NAMALWA (cell line): ENCODE measurements at regions not wholly inside any gene's neighbourhood (a gene's known extent, or its start where the extent isn't known, plus 50 kb on each side); places are given as distances from the start of the nearest gene placed in this dataset.

Experiments used
- DNase-seq: peaks from one replicate; pipeline ENCODE4 v3.0.0-alpha.2; 2015; ENCODE audit warnings: low spot score

GRCh38 chr14:73782623-73783022, 68.4 kb upstream of the PNMA1 start:
- no peak for DNase-seq

GRCh38 chr14:73780896-73781295, 66.7 kb upstream of the PNMA1 start:
- DNase-seq: no peak

GRCh38 chr14:73780391-73780790, 66.2 kb upstream of the PNMA1 start:
- DNase-seq: no peak

GRCh38 chr14:73778736-73779135, 64.6 kb upstream of the PNMA1 start:
- no peak for DNase-seq

GRCh38 chr14:73777420-73777819, 63.2 kb upstream of the PNMA1 start:
- DNase-seq: no peak

- no peak for DNase-seq
Observed at GRCh38 chr14:73776194-73776537, 62.0 kb upstream of the PNMA1 start.

GRCh38 chr14:73775339-73776193, 61.4 kb upstream of the PNMA1 start:
- no peak for DNase-seq

GRCh38 chr14:73774671-73775070, 60.5 kb upstream of the PNMA1 start:
- DNase-seq: no peak

- DNase-seq: no peak
Observed at GRCh38 chr14:73774241-73774570, 60.0 kb upstream of the PNMA1 start.

- no peak for DNase-seq
Observed at GRCh38 chr14:73773441-73774240, 59.5 kb upstream of the PNMA1 start.

- DNase-seq: peak; percentile 91
Observed at GRCh38 chr14:73771848-73772638, 57.9 kb upstream of the PNMA1 start.

- DNase-seq: no peak
Observed at GRCh38 chr14:73770977-73771847, 57.0 kb upstream of the PNMA1 start.

GRCh38 chr14:73768107-73768506, 53.9 kb upstream of the PNMA1 start:
- no peak for DNase-seq

GRCh38 chr14:73764406-73765280, 50.5 kb upstream of the PNMA1 start:
- no peak for DNase-seq
